Smooth muscle cell (in vitro differentiated cells): ENCODE measurements at regions not wholly inside any gene's neighbourhood (a gene's known extent, or its start where the extent isn't known, plus 50 kb on each side); places are given as distances from the start of the nearest gene placed in this dataset.
"Not testable (repeated sequence)": the region's sequence is repeated elsewhere in the genome, so short reads cannot be mapped to it uniquely, and the experiment has no call there.

Experiments used
- DNase-seq: peaks from one replicate; lab custom pipeline; 2025; ENCODE audit not compliant: unreplicated experiment; lab: John Stamatoyannopoulos, UW
- H2AFZ ChIP-seq: fragments of 200-600 bp; sonication (generic); 2 replicates; pipeline ENCODE4 v1.6.0; 2016; ENCODE audit warnings: antibody characterized with exemption, low read depth, mild to moderate bottlenecking
- H3F3A ChIP-seq: fragments of 200-600 bp; sonication (generic); 2 replicates; pipeline ENCODE4 v1.6.0; 2017; ENCODE audit warnings: antibody characterized with exemption, low read depth
- H3K27ac ChIP-seq: fragments of 200-600 bp; sonication (generic); 2 replicates; pipeline ENCODE4 v1.5.1; 2016; ENCODE audit warnings: low read depth, mild to moderate bottlenecking
- H3K27me3 ChIP-seq: fragments of 200-600 bp; sonication (generic); 2 replicates; pipeline ENCODE4 v1.6.1; 2016; ENCODE audit warnings: low read depth, mild to moderate bottlenecking
- H3K36me3 ChIP-seq: fragments of 200-600 bp; sonication (generic); 2 replicates; pipeline ENCODE4 v1.5.1; 2016; ENCODE audit warnings: low read depth
- H3K4me1 ChIP-seq: fragments of 200-600 bp; sonication (generic); 2 replicates; pipeline ENCODE4 v1.5.1; 2016; ENCODE audit warnings: low read depth
- H3K4me2 ChIP-seq: fragments of 200-600 bp; sonication (generic); 2 replicates; pipeline ENCODE4 v1.6.0; 2016; ENCODE audit warnings: mild to moderate bottlenecking
- H3K4me3 ChIP-seq: fragments of 200-600 bp; sonication (generic); 2 replicates; pipeline ENCODE4 v1.5.1; 2016; ENCODE audit warnings: mild to moderate bottlenecking
- H3K79me2 ChIP-seq: fragments of 200-600 bp; sonication (generic); 2 replicates; pipeline ENCODE4 v1.6.0; 2016; ENCODE audit warnings: low read depth, mild to moderate bottlenecking
- H3K9ac ChIP-seq: fragments of 200-600 bp; sonication (generic); 2 replicates; pipeline ENCODE4 v1.6.0; 2016; ENCODE audit warnings: low read depth
- H3K9me3 ChIP-seq: fragments of 200-600 bp; sonication (generic); replicated peaks from 2 replicates; pipeline ENCODE4 v1.5.1; 2016; ENCODE audit warnings: low read depth
- H4K20me1 ChIP-seq: fragments of 200-600 bp; sonication (generic); 2 replicates; pipeline ENCODE4 v1.6.0; 2016; ENCODE audit warnings: low read depth
- WGBS: methylation state at CpG from one replicate; pipeline ENCODE4 v1.1.7; 2016; ENCODE audit warnings: low lambda C conversion rate; 5-methylcytosine and 5-hydroxymethylcytosine counted together

- H2AFZ ChIP-seq, H3K9ac ChIP-seq, H3K27me3 ChIP-seq, H3K4me3 ChIP-seq, H3K27ac ChIP-seq, H3F3A ChIP-seq, DNase-seq, H4K20me1 ChIP-seq, H3K79me2 ChIP-seq, H3K4me1 ChIP-seq, H3K4me2 ChIP-seq, H3K36me3 ChIP-seq: not testable (repeated sequence)
- 56% methylated on average over 3 of the region's 3 CpGs for WGBS
- peaks cover 25% of the 10 kb centered on the region for H3K9me3 ChIP-seq
Measured at GRCh38 chr21:5244376-5244718, 5277.0 kb upstream of the TPTE start.

- peaks cover 20% of the 10 kb centered on the region for H3K9me3 ChIP-seq
- H3K4me3 ChIP-seq, H3K27ac ChIP-seq, H3K4me2 ChIP-seq, H2AFZ ChIP-seq, H3K79me2 ChIP-seq, H3K36me3 ChIP-seq, H3K4me1 ChIP-seq, H3F3A ChIP-seq, H3K9ac ChIP-seq, H4K20me1 ChIP-seq, DNase-seq, H3K27me3 ChIP-seq: not testable (repeated sequence)
- WGBS = 57% methylated on average over 7 of the region's 7 CpGs
Measured at GRCh38 chr21:5244954-5245353, 5276.4 kb upstream of the TPTE start.

- H3F3A ChIP-seq, H3K27ac ChIP-seq, H2AFZ ChIP-seq, H3K4me3 ChIP-seq, H4K20me1 ChIP-seq, H3K4me2 ChIP-seq, DNase-seq, H3K4me1 ChIP-seq, H3K79me2 ChIP-seq, H3K36me3 ChIP-seq, H3K9ac ChIP-seq, H3K27me3 ChIP-seq: not testable (repeated sequence)
- H3K9me3 ChIP-seq = peaks cover 28% of the 10 kb centered on the region
- 59% methylated on average over 6 of the region's 6 CpGs for WGBS
Measured at GRCh38 chr21:5246416-5246815, 5275.0 kb upstream of the TPTE start.

GRCh38 chr21:5247399-5247798, 5274.0 kb upstream of the TPTE start:
- 88% methylated on average over 5 of the region's 5 CpGs for WGBS

GRCh38 chr21:5250128-5250527, 5271.3 kb upstream of the TPTE start:
- WGBS = 79% methylated on average over 1 of the region's 1 CpG
- not testable (repeated sequence) for H3K27me3 ChIP-seq, H3F3A ChIP-seq, H3K9ac ChIP-seq, H2AFZ ChIP-seq, H3K79me2 ChIP-seq, H3K36me3 ChIP-seq, DNase-seq, H3K4me3 ChIP-seq, H3K27ac ChIP-seq, H3K4me1 ChIP-seq, H4K20me1 ChIP-seq, H3K4me2 ChIP-seq
- peaks cover 33% of the 10 kb centered on the region for H3K9me3 ChIP-seq

More at GRCh38 chr21:5247399-5247798, 5274.0 kb upstream of the TPTE start:
- H3K36me3 ChIP-seq, H3K27ac ChIP-seq, H4K20me1 ChIP-seq, H3K79me2 ChIP-seq, H3K4me3 ChIP-seq, DNase-seq, H3K9ac ChIP-seq, H3K4me1 ChIP-seq, H2AFZ ChIP-seq, H3K4me2 ChIP-seq, H3F3A ChIP-seq, H3K27me3 ChIP-seq: not testable (repeated sequence)
- peaks cover 31% of the 10 kb centered on the region for H3K9me3 ChIP-seq

- not testable (repeated sequence) for H3K27ac ChIP-seq, H3K9ac ChIP-seq, H3F3A ChIP-seq, DNase-seq, H3K79me2 ChIP-seq, H3K4me3 ChIP-seq, H2AFZ ChIP-seq, H3K4me2 ChIP-seq, H4K20me1 ChIP-seq, H3K36me3 ChIP-seq, H3K4me1 ChIP-seq, H3K27me3 ChIP-seq
- H3K9me3 ChIP-seq = peaks cover 33% of the 10 kb centered on the region
- 66% methylated on average over 3 of the region's 3 CpGs for WGBS
Measured at GRCh38 chr21:5251162-5251561, 5270.2 kb upstream of the TPTE start.

- not testable (repeated sequence) for H3K27me3 ChIP-seq, H3K4me3 ChIP-seq, H2AFZ ChIP-seq, H3F3A ChIP-seq, H3K27ac ChIP-seq, H3K79me2 ChIP-seq, H3K4me1 ChIP-seq, H4K20me1 ChIP-seq, H3K9ac ChIP-seq, H3K36me3 ChIP-seq, DNase-seq, H3K4me2 ChIP-seq
- WGBS = 67% methylated on average over 1 of the region's 1 CpG
- H3K9me3 ChIP-seq = peaks cover 27% of the 10 kb centered on the region
Measured at GRCh38 chr21:5251866-5252265, 5269.5 kb upstream of the TPTE start.
